CD4-positive, CD25-positive, alpha-beta regulatory T cell (primary cell): ENCODE measurements at regions not wholly inside any gene's neighbourhood (a gene's known extent, or its start where the extent isn't known, plus 50 kb on each side); places are given as distances from the start of the nearest gene placed in this dataset.

Source experiments
- ATAC-seq, 2 donors: fragments of 150-1000 bp; cut with Tn5 transposase; one replicate each; pipeline ENCODE4 v1.10.0; 2021; ENCODE audit warnings: low read depth in 2 of 2, moderate number of reproducible peaks in 2 of 2, moderate library complexity in 1 of 2
- DNase-seq, 3 donors: peaks; one replicate each; pipeline versions ENCODE4 v3.0.0 to v3.0.0-alpha.2; 2012 to 2022; ENCODE audit warnings: mixed read lengths in 1 of 3
- H3K27ac ChIP-seq: one replicate; pipeline ENCODE4 v1.7.0; 2013; ENCODE audit warnings: mild to moderate bottlenecking, low read length; ENCODE audit not compliant: insufficient read depth, poor library complexity, severe bottlenecking
- H3K27me3 ChIP-seq: one replicate; pipeline ENCODE4 v1.7.0; 2013; ENCODE audit warnings: low read length; ENCODE audit not compliant: control insufficient read depth, insufficient read depth
- H3K36me3 ChIP-seq: one replicate; pipeline ENCODE4 v1.7.0; 2013; ENCODE audit warnings: mild to moderate bottlenecking, low read length, moderate library complexity; ENCODE audit not compliant: control insufficient read depth, insufficient read depth
- H3K4me1 ChIP-seq: 2 replicates; pipeline ENCODE4 v1.7.0; 2013; ENCODE audit warnings: mild to moderate bottlenecking, low read length; ENCODE audit not compliant: insufficient read depth, control insufficient read depth, poor library complexity, severe bottlenecking
- H3K4me3 ChIP-seq: one replicate; pipeline ENCODE4 v1.7.0; 2013; ENCODE audit warnings: low read depth, mild to moderate bottlenecking, low read length, moderate library complexity
- H3K9me3 ChIP-seq, 2 experiments: 1 replicate in 1 of 2; 2 replicates in 1 of 2; pipeline ENCODE4 v1.7.0; 2013; ENCODE audit warnings: low read length in 2 of 2, mild to moderate bottlenecking in 1 of 2, moderate library complexity in 1 of 2; ENCODE audit not compliant: control insufficient read depth in 2 of 2
- H3K27ac Mint-ChIP-seq, 3 donors: one replicate each; pipeline ENCODE4 v1.8.0; 2020 to 2022; ENCODE audit warnings: mild to moderate bottlenecking in 3 of 3, mixed read lengths in 3 of 3, moderate library complexity in 2 of 3
- H3K27me3 Mint-ChIP-seq: one replicate; pipeline ENCODE4 v1.8.0; 2022; ENCODE audit warnings: mild to moderate bottlenecking, mixed read lengths
- H3K36me3 Mint-ChIP-seq: one replicate; pipeline ENCODE4 v1.8.0; 2020; ENCODE audit warnings: mixed read lengths
- H3K4me1 Mint-ChIP-seq, 4 donors: one replicate each; pipeline ENCODE4 v1.8.0; 2020 to 2022; ENCODE audit warnings: mixed read lengths in 4 of 4, mild to moderate bottlenecking in 1 of 4
- H3K4me3 Mint-ChIP-seq, 4 donors: one replicate each; pipeline ENCODE4 v1.8.0; 2020 to 2022; ENCODE audit warnings: mild to moderate bottlenecking in 4 of 4, mixed read lengths in 4 of 4, moderate library complexity in 3 of 4
- H3K9me3 Mint-ChIP-seq, 7 donors: one replicate each; pipeline ENCODE4 v1.8.0; 2020 to 2022; ENCODE audit warnings: mixed read lengths in 7 of 7, mild to moderate bottlenecking in 3 of 7, moderate library complexity in 2 of 7

DNA sequence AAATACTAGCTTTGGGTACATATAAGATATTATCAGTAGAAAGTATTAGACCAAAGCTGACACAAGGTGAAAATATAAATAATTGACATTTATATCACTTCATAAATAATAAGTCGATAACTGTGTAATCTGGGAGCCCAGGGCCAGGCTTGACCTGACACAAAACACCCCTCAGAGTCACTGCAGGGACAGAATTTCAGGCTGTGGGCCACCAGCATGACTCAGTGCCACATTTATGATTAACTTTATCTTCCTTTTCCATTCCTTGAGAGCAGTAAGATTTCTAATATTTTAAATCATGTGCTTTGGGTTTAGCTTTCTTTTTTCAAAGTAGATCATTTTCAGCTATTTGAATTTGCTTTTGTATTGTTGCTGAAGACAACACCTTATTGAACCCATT, 102.9 kb upstream of the NFE2L3 start:
- H3K4me1 Mint-ChIP-seq: no peaks in the 10 kb centered on the region
- Histone ChIP-seq H3K9me3 (no peaks in the 10 kb centered on the region), H3K36me3 (no peaks in the 10 kb centered on the region), H3K27me3 (peaks cover 22% of the 10 kb centered on the region), H3K4me1 (no peaks in the 10 kb centered on the region), H3K4me3 (no peak overlapping the region), H3K27ac (no peak overlapping the region)
- H3K36me3 Mint-ChIP-seq: no peaks in the 10 kb centered on the region
- peaks cover 0 to 6% (median 2%) of the 10 kb centered on the region in 7 donors for H3K9me3 Mint-ChIP-seq
- DNase-seq: no peak
- ATAC-seq: no peak
- H3K27me3 Mint-ChIP-seq: peaks cover 52% of the 10 kb centered on the region
- H3K27ac Mint-ChIP-seq: no peak overlapping the region
- no peak overlapping the region for H3K4me3 Mint-ChIP-seq

DNA sequence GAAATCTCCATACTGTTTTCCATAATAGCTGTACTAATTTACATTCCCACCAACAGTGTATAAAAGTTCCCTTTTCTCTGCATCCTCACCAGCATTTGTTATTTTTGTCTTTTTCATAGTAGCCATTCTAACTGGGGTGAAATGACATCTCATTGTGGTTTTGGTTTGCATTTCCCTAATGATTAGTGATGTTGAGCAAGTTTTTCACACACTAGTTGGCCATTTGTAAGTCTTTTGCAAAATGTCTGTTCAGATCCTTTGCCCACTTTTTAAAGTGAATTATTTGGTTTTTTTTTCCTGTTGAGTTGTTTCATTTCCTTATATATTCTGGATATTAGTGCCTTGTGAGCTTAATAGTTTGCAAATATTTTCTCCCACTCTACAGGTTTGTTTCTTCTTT, 101.0 kb upstream of the NFE2L3 start:
- no peaks in the 10 kb centered on the region for H3K36me3 ChIP-seq
- no peak overlapping the region for H3K4me3 ChIP-seq
- H3K9me3 ChIP-seq: no peaks in the 10 kb centered on the region
- Mint-ChIP-seq H3K36me3 (no peaks in the 10 kb centered on the region), H3K27ac (no peak overlapping the region), H3K27me3 (peaks cover 44% of the 10 kb centered on the region), H3K4me3 (no peak overlapping the region), H3K4me1 (no peaks in the 10 kb centered on the region), H3K9me3 (peaks cover 0 to 7% (median 3%) of the 10 kb centered on the region in 7 donors)
- H3K27ac ChIP-seq: no peak overlapping the region
- DNase-seq (no peak), ATAC-seq (no peak)
- H3K27me3 ChIP-seq: peaks cover 26% of the 10 kb centered on the region
- no peaks in the 10 kb centered on the region for H3K4me1 ChIP-seq

DNA sequence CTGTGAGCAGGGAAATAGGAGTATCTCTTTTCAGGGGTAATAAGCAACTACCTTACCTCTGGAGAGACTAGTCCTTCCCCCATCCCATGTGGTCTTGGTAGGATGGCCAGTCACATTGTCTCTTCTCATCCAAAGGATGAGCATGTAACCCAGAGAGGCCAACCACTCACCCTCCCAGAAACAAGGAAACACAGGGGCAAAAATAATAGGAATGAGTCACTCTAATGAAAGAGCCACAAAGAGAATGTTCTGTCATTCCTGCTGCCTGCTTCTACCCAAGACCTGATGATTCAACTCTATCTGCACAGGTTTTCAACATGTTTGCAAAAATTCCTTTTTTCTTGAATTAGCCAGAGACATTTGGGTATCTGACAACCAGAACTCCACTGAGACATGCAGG, 99.3 kb upstream of the NFE2L3 start:
- Mint-ChIP-seq H3K4me1 (no peaks in the 10 kb centered on the region), H3K27ac (no peak overlapping the region), H3K27me3 (peaks cover 46% of the 10 kb centered on the region), H3K9me3 (peaks cover 0 to 7% (median 2%) of the 10 kb centered on the region in 7 donors), H3K36me3 (no peaks in the 10 kb centered on the region), H3K4me3 (no peak overlapping the region)
- H3K9me3 ChIP-seq: no peaks in the 10 kb centered on the region
- ATAC-seq: no peak
- no peak for DNase-seq
- H3K4me1 ChIP-seq: no peaks in the 10 kb centered on the region
- no peaks in the 10 kb centered on the region for H3K36me3 ChIP-seq
- no peak overlapping the region for H3K27ac ChIP-seq
- no peak overlapping the region for H3K4me3 ChIP-seq
- peaks cover 27% of the 10 kb centered on the region for H3K27me3 ChIP-seq

DNA sequence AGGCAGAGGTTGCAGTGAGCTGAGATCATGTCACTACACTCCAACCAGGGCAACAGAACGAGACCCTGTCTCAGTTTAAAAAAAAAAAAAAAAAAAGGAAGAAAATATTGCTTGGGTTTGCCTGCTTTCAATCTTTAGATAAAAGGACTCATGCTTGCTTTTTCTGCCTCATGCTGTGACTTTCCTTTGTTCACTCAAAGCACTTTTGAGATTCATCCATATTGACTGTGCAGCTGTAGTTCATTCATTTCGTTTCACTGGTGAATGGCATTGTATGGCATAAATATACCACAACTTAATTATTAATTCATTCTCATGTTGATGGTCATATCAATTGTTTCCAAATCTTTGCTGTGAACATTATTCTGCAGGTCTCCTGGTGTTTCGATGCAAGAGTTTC, 97.6 kb upstream of the NFE2L3 start:
- no peak for DNase-seq
- no peaks in the 10 kb centered on the region for H3K4me1 Mint-ChIP-seq
- Histone ChIP-seq H3K27me3 (peaks cover 27% of the 10 kb centered on the region), H3K4me3 (no peak overlapping the region), H3K9me3 (no peaks in the 10 kb centered on the region), H3K36me3 (no peaks in the 10 kb centered on the region), H3K4me1 (no peaks in the 10 kb centered on the region), H3K27ac (no peak overlapping the region)
- H3K36me3 Mint-ChIP-seq: no peaks in the 10 kb centered on the region
- no peak for ATAC-seq
- no peak overlapping the region for H3K4me3 Mint-ChIP-seq
- H3K27me3 Mint-ChIP-seq: peaks cover 46% of the 10 kb centered on the region
- peaks cover 0 to 7% (median 2%) of the 10 kb centered on the region in 7 donors for H3K9me3 Mint-ChIP-seq
- no peak overlapping the region for H3K27ac Mint-ChIP-seq

DNA sequence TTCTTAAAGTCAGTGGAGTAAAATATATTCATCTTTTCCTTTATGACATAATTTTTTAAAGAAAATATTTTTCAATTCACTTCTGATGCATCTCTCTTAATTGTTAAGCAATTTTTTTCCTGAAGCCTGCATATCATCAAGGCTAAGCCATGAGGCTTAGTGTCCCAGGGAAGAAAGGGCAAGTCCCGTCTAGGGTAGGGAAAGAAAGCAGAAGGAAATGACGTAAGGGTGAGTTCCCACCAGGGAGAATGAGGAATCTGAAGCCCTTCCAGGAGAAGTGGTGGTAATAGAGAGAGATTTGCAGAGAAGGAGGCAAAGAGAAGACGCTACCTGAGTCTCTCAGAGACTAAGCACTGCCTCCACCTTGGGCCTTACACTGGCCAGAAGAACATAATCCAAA, 96.8 kb upstream of the NFE2L3 start:
- peaks cover 0 to 7% (median 2%) of the 10 kb centered on the region in 7 donors for H3K9me3 Mint-ChIP-seq
- H3K27ac Mint-ChIP-seq: no peak overlapping the region
- no peaks in the 10 kb centered on the region for H3K4me1 Mint-ChIP-seq
- no peaks in the 10 kb centered on the region for H3K36me3 Mint-ChIP-seq
- no peaks in the 10 kb centered on the region for H3K36me3 ChIP-seq
- no peaks in the 10 kb centered on the region for H3K9me3 ChIP-seq
- H3K27me3 Mint-ChIP-seq: peaks cover 41% of the 10 kb centered on the region
- H3K4me3 ChIP-seq: no peak overlapping the region
- peaks cover 24% of the 10 kb centered on the region for H3K27me3 ChIP-seq
- H3K4me1 ChIP-seq: no peaks in the 10 kb centered on the region
- DNase-seq: no peak
- no peak overlapping the region for H3K27ac ChIP-seq
- H3K4me3 Mint-ChIP-seq: no peak overlapping the region
- no peak for ATAC-seq

DNA sequence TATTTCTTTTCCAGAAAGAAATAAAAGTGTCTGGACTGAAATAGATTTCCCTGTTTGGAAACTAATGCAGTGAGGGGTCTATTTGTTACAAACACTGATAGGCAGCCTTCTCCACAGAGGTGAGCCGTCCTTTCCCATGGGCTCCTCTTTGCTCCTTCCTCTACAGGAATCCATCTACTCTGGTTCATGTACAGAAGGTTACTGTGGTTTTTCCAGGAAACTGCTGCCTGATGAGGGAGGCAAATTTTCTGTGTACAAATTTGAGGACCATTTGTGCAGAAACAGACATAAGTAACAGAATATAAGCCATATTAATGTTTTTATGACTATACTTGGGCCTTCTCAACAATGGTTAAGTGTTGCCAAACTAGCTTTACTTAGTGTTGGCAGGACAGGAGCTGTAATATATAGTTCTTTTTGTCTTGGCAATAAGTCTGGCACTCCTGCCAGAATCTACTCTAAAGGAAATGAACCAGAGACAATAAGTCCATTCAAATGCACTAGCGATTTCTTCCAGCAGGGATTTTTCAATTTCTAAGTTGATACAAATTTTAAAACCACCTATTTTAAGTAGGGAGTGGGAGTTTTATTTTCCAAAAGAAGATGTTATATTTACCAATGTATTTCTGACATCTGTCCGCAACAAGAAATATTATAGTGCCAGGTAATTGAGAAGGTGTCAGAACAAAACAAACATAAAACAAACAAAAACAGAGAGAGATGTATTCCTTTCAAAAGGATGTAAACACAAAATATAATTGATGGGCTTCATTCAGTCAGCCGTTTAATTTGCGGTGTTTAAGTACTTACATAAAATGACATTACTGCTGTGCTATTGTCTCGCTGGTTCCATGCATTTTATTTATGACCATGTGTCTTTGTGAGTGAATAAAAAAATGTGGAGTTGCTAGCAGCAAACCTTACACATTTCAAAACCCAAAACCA, 91.0 kb upstream of the NFE2L3 start:
- Mint-ChIP-seq H3K27me3 (peaks cover 49% of the 10 kb centered on the region), H3K27ac (no peak overlapping the region), H3K9me3 (peaks cover 0 to 1% (median 0%) of the 10 kb centered on the region in 7 donors), H3K4me3 (no peak overlapping the region), H3K36me3 (no peaks in the 10 kb centered on the region), H3K4me1 (no peaks in the 10 kb centered on the region)
- Histone ChIP-seq H3K36me3 (no peaks in the 10 kb centered on the region), H3K4me1 (peaks cover 4% of the 10 kb centered on the region), H3K27ac (no peak overlapping the region), H3K4me3 (no peak overlapping the region), H3K9me3 (no peaks in the 10 kb centered on the region), H3K27me3 (peaks cover 7% of the 10 kb centered on the region)
- peak in 1 of 3 donors; percentile 45 for DNase-seq
- ATAC-seq: no peak

DNA sequence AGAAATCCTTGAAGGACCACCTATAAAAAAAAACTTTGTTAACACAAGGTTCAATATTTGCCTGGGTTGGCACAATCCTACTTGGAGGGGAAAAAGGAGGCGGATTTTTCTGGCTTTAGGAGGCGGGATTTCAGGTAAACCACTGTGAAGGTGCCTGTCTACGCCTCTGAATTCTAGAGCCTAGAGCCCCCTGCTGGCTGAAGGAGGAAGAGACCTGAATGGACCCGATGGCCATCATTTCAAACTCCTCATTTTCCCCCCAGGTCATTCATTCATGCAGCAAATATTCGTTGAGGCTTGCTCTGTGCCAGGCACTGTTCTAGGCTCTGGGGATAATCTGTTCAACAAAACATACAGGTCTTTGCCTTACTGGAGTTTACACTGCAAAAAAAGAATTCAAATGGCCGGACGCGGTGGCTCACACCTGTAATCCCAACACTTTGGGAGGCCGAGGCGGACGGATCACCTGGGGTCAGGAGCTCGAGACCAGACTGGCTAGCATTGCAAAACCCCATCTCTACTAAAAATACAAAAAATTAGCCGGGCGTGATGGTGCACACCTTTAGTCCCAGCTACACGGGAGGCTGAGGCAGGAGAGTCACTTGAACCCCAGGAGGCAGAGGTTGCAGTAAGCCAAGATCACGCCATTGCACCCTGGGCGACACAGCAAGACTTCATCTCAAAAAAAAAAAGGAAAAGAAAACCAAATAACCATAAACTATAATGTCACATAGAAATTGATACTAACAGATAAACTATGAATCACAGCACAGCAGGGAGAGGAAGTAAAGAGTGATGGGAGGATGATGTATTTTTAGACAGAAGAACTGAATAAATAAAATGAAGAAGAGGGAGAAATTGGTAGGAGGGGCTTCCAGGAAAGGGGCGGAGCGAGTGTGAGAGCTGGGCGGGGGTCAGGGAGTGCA, 90.1 kb upstream of the NFE2L3 start:
- H3K4me1 Mint-ChIP-seq: no peaks in the 10 kb centered on the region

More for the DNA sequence above, 90.1 kb upstream of the NFE2L3 start:
- DNase-seq: peak; percentile 56 to 72 (median 64)
- H3K4me3 Mint-ChIP-seq: no peak overlapping the region
- Histone ChIP-seq H3K36me3 (no peaks in the 10 kb centered on the region), H3K4me1 (peaks cover 4% of the 10 kb centered on the region), H3K9me3 (no peaks in the 10 kb centered on the region), H3K27me3 (peaks cover 5% of the 10 kb centered on the region), H3K27ac (no peak overlapping the region), H3K4me3 (no peak overlapping the region)
- H3K27ac Mint-ChIP-seq: no peak overlapping the region
- H3K36me3 Mint-ChIP-seq: no peaks in the 10 kb centered on the region
- peak; percentile 67 to 75 for ATAC-seq
- peaks cover 0 to 3% (median 0%) of the 10 kb centered on the region in 7 donors for H3K9me3 Mint-ChIP-seq
- H3K27me3 Mint-ChIP-seq: peaks cover 52% of the 10 kb centered on the region
